ENCODE measurements at regions not wholly inside any gene's neighbourhood (a gene's known extent, or its start where the extent isn't known, plus 50 kb on each side); places are given as distances from the start of the nearest gene placed in this dataset.

GRCh38 chr2:210756855-210757254, 200.5 kb downstream of the CPS1 start:
- no peaks in the 10 kb centered on the region for H3K36me3 Mint-ChIP-seq
- intact Hi-C loops (cut with micrococcal nuclease) = no loop called here
- H3K4me1 Mint-ChIP-seq = no peaks in the 10 kb centered on the region
- peaks cover 8 to 9% of the 10 kb centered on the region in 2 donors for H3K9me3 Mint-ChIP-seq
- H3K27ac Mint-ChIP-seq = no peak overlapping the region
- DNase-seq (no peak), ATAC-seq (no peak)
- H3K27me3 ChIP-seq (ENCODE audit: control insufficient read depth, insufficient read depth, low read length) = no peaks in the 10 kb centered on the region
- H3K4me3 ChIP-seq (ENCODE audit: low read length) = no peak overlapping the region
- H3K4me3 Mint-ChIP-seq = no peak overlapping the region
- TF ChIP-seq CTCF (IDR thresholded peaks at IDR 0.05) = no peak
- no peaks in the 10 kb centered on the region for H3K4me1 ChIP-seq (ENCODE audit: control insufficient read depth, insufficient read depth, low read length)
- H3K27me3 Mint-ChIP-seq (ENCODE audit: low read depth in 2 of 2) = no peaks in the 10 kb centered on the region
- no peaks in the 10 kb centered on the region for H3K36me3 ChIP-seq (ENCODE audit: control insufficient read depth, insufficient read depth, low read length)
- no peaks in the 10 kb centered on the region for H3K9me3 ChIP-seq (ENCODE audit: control insufficient read depth, insufficient read depth, low read length)
- H3K27ac ChIP-seq (ENCODE audit: low read length) = no peak overlapping the region

- H3K4me1 Mint-ChIP-seq = no peaks in the 10 kb centered on the region
These were observed 206.5 kb downstream of the CPS1 start for GRCh38 chr2:210762604-210763588.

GRCh38 chr2:210768329-210768910, 212.0 kb downstream of the CPS1 start:
- no peak overlapping the region for H3K4me3 ChIP-seq (ENCODE audit: low read length)
- no peaks in the 10 kb centered on the region for H3K27me3 ChIP-seq (ENCODE audit: control insufficient read depth, insufficient read depth, low read length)
- Mint-ChIP-seq H3K4me1 (no peaks in the 10 kb centered on the region), H3K27me3 (ENCODE audit: low read depth in 2 of 2) (no peaks in the 10 kb centered on the region), H3K36me3 (no peaks in the 10 kb centered on the region), H3K9me3 (peaks cover 16 to 23% of the 10 kb centered on the region in 2 donors), H3K4me3 (no peak overlapping the region), H3K27ac (no peak overlapping the region)
- no peak overlapping the region for H3K27ac ChIP-seq (ENCODE audit: low read length)
- no peaks in the 10 kb centered on the region for H3K4me1 ChIP-seq (ENCODE audit: control insufficient read depth, insufficient read depth, low read length)
- no peak for TF ChIP-seq CTCF (IDR thresholded peaks at IDR 0.05)
- DNase-seq (no peak), ATAC-seq (no peak)
- no peaks in the 10 kb centered on the region for H3K36me3 ChIP-seq (ENCODE audit: control insufficient read depth, insufficient read depth, low read length)
- intact Hi-C loops (cut with micrococcal nuclease) = no loop called here
- 87% methylated on average over 5 of the region's 5 CpGs for WGBS (ENCODE audit: insufficient coverage)
- no peaks in the 10 kb centered on the region for H3K9me3 ChIP-seq (ENCODE audit: control insufficient read depth, insufficient read depth, low read length)

More at GRCh38 chr2:210762604-210763588, 206.5 kb downstream of the CPS1 start:
- no peak overlapping the region for H3K4me3 ChIP-seq (ENCODE audit: low read length)
- no peak for DNase-seq
- Mint-ChIP-seq H3K9me3 (peaks cover 9 to 15% of the 10 kb centered on the region in 2 donors), H3K27me3 (ENCODE audit: low read depth in 2 of 2) (no peaks in the 10 kb centered on the region), H3K27ac (no peak overlapping the region), H3K36me3 (no peaks in the 10 kb centered on the region), H3K4me3 (no peak overlapping the region)
- H3K9me3 ChIP-seq (ENCODE audit: control insufficient read depth, insufficient read depth, low read length) = no peaks in the 10 kb centered on the region
- H3K4me1 ChIP-seq (ENCODE audit: control insufficient read depth, insufficient read depth, low read length) = no peaks in the 10 kb centered on the region
- no peak for TF ChIP-seq CTCF (IDR thresholded peaks at IDR 0.05)
- ATAC-seq = no peak
- 87% methylated on average over 9 of the region's 9 CpGs for whole genome bisulfite sequencing (ENCODE audit: insufficient coverage)
- no peaks in the 10 kb centered on the region for H3K27me3 ChIP-seq (ENCODE audit: control insufficient read depth, insufficient read depth, low read length)
- no peaks in the 10 kb centered on the region for H3K36me3 ChIP-seq (ENCODE audit: control insufficient read depth, insufficient read depth, low read length)
- intact Hi-C loops (cut with micrococcal nuclease) = no loop called here
- no peak overlapping the region for H3K27ac ChIP-seq (ENCODE audit: low read length)
